Inflammatory macrophage treated with lipopolysaccharide for 4 hours (primary cell): ENCODE measurements at regions not wholly inside any gene's neighbourhood (a gene's known extent, or its start where the extent isn't known, plus 50 kb on each side); places are given as distances from the start of the nearest gene placed in this dataset.
"Not testable (repeated sequence)": the region's sequence is repeated elsewhere in the genome, so short reads cannot be mapped to it uniquely, and the experiment has no call there.

Source experiments
- DNase-seq: peaks from one replicate; pipeline ENCODE4 v3.0.0-alpha.2; 2020

DNA sequence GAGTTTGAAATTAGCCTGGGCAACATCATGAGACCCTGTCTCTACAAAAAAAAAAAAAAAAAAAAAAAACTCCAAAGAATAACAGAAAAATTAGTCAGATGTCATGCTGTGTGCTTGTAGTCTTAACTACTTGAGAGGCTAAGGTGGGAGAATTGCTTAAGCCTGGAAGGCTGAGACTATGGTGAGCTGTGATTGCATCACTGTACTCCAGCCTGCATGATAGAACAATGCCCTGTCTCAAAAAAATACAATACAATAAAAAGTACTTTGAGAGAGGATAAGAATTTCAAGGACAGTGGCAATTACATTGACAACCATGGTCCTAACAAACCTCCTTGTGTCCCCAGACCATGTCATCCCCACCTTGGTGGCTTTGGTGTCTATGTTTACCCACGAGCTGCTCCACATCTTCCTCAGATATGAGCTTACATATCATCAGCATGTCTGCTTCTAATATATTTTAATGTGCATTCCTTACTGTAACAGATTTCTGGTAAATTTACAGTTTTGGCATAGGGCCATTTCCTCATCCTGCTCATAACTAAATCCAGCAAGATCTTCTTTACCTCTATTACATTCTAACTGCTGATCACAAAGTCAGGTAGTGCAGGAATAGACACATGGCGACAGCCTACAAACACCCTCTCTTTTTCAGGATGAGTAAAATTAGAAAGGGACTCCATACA lies 437.7 kb upstream of the HNRNPA3 start:
- no peak for DNase-seq

DNA sequence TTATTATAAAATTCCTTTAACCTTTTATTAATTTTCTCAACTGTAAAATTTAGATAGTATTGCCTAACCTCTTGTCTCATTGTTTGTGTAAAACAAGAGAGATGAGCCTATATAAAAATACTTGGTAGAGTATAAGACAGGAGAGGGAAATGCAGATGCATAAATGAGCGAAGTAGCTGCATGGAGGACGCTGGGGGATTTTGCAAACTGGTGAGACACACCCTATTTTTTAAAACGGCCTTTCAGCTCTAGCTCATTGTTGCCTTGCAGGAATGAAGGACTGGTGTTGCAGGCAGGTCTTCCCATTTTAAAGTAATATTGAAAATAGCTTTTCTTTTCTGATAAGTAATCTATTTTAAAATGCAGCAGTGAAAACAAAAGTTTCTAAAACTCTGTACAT lies 435.3 kb upstream of the HNRNPA3 start:
- no peak for DNase-seq

DNA sequence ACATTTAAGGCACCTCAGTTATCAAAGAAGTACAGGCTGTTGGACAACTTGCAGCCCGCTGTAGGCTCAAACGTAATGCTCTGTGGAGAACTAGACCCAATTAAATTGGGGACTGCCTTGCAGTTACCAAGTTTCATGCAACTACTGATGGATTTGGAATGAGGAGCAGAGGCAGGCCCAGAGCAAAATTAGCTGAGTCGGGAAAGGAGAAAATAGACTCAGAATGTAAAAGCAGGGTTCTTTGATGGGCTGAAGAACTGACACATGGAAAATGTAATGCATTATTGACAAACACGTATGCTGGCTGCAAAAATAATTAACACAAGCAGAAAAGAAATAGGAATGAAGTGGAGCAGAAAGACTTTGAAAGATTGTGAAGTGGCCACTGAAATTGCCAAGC lies 432.7 kb upstream of the HNRNPA3 start:
- no peak for DNase-seq

DNA sequence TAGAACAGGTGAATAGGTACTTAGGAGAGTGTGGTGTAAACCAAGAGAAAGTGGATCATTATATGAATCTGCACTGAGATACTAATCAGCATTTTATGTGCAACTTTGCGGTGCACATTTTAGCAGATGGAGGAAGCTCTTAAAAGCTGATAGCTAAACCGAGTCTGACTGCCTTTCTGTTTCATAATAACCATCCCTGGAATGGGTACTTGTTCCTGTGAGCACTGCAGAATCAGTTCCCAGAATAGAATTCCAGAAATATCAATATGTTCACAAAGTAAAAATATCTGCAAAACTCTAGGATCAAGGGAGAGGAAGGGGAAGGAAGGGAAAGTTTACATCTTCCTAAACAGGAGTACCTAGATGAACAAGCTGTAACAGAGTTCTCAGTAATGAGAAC lies 432.2 kb upstream of the HNRNPA3 start:
- no peak for DNase-seq

DNA sequence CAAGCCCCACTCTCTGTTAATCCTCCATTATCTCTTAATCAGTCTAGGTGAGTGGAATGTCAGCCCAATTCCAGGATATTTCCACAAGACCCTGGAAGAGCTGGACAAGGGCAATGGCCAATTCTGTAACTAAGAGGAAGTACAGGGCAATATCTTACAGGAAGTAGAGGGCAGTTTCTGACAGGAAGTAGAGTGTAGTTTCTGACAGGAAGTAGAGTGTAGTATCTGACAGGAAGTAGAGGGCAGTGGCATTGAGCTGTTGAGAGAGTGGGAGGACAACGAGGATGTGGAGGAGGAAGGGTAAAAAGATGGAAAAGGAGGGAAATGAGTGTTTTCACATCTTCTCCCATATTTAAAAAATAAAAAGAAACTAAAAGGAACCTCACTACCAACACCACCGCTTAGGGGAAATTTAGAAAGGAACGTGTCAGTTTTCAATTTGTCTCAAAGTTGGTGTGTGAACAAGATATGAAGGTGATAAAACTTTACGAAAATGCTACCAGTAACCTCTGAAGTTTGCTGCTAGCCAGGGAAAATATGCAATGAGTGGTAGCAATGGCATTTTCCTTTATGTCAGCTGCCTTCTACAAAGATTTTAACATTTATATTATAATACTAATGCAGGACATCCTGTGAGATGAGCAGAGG lies 430.9 kb upstream of the HNRNPA3 start:
- peak; percentile 6 for DNase-seq

DNA sequence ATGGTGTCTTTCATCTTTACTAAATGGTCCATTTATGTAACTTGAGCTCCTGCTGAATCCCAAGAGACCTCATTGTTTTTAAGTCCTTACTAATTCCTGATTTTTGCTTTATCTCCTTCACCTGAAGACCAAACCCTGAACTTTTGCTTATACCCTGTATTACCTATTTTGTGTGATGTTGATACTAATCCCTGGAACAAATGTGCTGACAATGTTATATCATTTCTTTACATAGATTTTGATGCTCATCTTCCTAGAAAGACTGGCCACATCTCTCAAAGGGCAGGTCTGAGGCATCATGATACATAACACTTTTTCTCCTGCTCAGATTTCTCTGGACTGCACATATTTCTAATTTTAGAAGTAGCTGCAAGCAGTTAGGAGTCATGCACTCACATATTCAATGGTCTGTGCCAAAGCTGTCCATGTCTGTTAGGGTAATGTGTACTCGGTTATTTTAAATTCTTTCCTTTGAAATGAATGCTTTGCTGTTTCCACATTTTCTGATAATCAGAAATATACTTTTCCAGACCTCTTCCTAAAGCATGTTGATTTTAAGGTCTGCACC lies 427.9 kb upstream of the HNRNPA3 start:
- no peak for DNase-seq

DNA sequence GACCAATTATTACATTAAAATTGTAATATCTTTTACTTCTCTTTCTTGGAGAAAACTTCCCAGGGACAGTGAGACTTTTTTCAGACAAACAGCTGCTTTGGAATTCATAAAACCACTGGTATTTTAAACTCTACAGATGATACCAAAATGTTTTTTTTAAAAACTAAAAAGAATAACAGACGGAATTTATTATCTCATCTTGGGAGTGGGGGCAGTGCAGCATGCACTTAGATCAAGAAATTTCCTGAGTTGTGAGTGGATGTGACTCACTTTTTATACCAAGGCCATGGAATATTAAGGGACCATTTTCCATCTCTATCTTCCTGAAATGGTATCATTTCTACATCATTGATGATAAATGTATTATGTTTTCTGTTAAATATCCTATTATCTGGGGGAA lies 422.8 kb upstream of the HNRNPA3 start:
- DNase-seq, result no peak

DNA sequence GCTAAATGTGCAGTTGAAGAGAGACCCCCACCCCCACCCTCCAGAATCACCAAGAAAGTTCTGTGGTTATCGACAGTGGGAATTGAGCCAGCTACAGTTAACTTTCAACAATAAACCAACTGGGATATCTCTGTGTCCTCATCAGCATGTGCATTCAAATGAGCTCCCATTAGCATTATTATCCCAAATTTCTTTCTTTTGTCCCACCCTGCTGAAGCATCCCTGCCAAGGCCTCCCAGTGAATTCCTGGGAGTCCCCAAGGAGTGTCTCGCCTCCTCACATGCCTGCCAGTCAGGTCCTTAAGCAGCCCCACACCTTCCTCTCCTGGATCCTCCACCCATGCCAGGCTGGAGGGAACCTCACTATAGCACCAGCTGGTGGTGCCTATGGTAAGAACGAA lies 422.1 kb upstream of the HNRNPA3 start:
- no peak for DNase-seq

DNA sequence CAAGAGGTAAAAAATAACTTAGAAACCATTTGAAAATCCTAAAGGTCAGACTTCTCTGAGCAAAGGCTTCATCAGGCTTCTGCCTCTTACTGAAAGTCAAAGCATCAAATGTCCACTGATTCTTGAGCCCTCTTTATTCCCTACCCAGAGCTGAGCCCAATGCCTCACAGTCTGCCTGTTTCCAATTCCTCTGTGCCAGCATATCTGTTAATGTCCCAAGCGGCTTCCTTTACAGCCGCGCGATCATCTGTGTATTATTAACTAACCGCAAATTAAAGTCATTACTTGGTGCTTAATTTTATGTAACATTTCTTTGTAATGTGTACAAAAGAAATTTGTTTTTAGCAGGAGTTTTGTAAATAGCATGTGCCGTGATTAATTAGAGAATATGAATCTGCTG lies 418.8 kb upstream of the HNRNPA3 start:
- DNase-seq, result no peak

DNA sequence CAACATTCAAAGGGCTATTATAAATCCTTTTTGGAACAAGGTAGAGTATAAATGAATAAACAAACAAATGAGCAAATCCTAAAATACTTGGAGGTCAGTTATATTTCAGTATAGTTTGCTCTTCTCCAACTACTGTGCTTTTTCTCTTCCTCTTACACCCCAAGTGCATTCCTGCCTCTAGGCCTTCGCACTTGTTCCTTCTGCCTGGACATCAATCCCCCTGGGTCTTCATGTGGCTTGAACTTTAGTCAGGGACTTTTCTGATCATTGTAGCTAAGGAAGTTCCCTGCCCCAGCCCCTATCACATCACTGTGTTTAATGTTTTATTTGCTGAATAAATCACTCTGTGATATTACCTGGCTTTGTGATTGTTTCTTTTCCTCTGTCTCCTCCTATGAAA lies 418.2 kb upstream of the HNRNPA3 start:
- DNase-seq, result no peak

DNA sequence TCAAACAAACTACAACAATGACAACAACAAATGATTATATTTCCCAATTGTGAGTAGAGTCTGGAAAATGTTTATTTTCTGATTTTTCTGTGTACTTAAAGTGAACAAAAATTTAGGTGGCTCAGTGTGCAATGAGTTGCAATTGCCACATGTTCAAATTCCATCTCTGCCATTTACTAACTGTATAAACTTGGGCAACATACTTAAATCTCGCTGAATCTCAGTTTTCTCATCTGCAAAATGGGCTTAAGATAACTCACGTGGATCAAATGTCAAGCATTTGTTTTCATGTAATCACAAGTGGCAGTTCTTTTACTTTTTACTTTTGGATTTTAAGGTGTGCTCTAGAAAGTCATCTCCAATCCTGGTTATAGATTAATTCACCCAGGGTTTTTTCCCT lies 416.8 kb upstream of the HNRNPA3 start:
- DNase-seq, result no peak

DNA sequence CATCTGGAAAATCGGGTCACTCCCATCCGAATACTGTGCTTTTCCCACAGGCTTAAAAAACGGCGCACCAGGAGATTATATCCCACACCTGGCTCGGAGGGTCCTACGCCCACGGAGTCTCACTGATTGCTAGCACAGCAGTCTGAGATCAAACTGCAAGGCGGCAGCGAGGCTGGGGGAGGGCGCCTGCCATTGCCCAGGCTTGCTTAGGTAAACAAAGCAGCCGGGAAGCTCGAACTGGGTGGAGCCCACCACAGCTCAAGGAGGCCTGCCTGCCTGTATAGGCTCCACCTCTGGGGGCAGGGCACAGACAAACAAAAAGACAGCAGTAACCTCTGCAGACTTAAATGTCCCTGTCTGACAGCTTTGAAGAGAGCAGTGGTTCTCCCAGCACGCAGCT lies 415.9 kb upstream of the HNRNPA3 start:
- DNase-seq, result not testable (repeated sequence)

DNA sequence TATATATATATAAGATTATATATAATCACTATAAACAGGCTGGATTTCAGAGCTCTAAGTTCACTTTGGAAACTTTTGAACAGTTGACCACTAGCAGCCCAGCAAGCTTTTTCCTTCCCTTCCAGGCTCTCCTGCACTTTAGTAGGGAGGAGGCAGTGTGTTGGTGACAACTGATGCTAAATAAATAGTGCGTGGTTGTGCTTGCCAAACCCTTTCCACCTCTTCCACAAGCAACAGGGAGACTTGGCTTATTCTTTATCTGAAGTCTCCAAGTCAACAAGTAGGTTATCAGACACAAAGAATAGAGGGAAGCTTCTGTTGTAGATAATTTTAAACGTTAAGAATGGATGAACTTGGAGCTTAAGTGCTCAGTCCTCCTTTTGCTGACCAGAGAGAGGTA lies 408.2 kb upstream of the HNRNPA3 start:
- DNase-seq, result no peak

DNA sequence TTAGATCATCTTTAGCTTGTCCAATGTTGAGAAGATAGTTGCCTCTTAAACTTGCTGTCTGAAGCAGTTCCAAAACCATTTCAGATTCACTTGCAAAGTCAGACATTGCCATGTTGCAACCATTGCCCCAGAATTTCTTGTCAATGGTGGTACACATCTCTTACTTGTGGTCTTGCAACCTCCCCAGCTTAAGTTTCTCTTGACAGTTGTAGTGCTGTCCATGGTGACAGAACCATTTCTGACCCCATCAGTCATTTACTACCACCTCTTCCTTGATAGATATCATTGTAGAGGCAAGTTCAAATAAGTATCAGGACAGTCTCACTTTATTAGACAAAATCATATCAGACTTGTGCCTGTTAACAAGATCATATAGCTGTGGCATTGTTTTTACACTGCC lies 407.2 kb upstream of the HNRNPA3 start:
- DNase-seq, result no peak

DNA sequence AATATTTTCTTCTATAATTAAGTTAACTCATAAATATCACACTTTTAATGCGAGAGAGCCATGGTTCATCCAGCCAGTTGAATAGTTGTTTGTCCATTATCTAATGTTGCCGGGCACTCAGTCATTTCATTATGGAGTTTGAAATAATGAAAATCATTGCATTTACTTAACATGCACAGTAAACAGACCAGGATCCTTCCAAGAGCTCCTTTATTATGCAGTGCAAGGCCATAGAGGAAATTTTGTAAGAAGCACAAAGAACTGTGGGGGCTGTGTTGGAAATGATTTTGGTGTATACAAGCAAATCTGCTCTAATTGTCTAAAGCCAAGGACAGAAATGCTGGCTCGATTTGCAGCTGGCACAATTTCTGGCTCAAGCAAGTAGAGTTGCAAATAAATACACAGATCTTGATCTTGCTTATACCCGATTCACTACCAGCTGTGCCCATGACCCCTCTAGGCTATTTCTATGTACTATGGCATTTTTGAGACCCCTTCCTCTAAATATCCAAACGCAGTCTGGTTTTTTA lies 400.3 kb upstream of the HNRNPA3 start:
- DNase-seq, result no peak

DNA sequence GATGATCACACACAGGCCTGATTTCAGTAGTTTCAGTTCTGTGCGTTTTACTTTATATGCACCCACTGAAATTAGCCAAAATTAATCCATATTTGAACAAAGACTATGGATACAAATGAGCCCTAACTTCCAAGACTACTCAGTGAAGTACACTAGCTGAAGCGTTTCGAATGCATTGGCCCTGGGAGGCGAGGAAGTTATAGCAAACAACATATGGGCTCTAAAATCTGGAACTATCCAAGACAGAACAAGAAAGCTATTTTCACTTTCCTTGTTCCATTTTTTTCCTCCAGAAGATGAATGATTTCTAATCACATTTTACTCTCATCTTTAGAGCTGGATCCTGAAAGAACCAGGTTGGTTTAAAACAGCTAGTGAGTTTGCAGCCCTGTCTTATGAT lies 399.4 kb upstream of the HNRNPA3 start:
- no peak for DNase-seq

DNA sequence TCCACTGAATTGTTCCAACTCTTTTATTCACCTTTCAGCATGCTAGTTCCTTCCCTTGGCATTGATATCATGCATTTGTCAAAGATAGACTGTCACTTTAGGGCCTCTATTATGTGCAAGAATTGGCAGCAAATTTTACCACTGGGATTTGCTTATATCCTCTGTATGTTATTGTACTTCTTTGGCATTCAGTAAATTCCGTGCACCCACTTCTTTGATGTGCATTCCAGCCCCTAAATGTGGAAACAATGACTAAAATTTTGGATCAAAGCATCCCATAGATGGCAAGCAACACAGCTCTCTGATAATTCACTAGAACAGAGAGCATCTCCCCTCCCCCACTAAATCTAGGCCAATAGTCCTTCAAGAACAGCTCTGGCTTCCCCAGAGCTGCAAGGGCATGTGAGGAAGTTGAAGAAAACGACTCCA lies 399.0 kb upstream of the HNRNPA3 start:
- DNase-seq, result no peak

DNA sequence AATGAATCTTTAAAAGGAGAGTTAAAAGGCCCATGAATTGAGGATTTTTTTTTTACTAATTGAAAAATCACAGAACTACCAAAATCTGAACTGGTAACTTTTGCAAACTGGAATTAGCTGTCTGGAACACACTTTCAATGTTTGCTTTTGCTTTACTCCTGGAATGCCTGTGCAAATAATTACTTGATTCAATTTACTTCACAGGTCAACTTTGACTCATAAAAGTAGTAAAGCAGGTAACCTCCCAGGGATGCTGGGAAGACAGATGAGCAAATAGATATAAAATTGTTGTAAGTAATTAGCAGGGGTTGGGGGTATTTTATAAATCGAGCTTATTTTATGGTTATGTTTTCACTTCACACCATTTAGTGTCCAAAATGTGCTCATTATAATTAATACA lies 398.3 kb upstream of the HNRNPA3 start:
- no peak for DNase-seq

DNA sequence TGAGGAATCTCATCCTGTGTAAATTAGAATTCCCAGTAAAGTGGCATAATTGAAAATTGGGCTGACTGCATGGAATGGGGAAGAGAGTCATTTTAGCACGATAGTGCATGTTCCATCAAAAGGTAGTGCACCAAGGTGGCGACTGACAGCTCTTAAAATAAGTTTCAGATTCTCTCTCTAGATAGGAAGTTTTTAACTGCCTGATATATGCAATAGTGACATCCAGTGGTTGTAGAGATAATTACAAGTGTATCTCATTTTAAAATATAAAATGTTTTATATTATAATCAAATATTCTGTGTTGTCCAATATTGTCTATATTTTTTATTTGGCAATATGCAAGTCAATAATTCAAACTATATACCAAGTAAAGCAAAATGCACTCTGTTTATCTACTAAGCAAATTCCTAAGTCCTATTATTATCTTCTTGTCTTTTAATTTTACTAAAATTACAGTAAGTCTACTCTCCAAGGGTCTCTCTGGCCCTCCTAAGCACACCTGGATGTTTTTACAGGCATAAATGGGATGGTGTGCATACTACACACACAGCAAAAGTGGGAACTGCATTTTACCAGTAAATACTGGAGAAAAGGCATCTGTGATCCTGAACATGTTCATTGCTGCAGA lies 397.7 kb upstream of the HNRNPA3 start:
- peak; percentile 26 for DNase-seq

DNA sequence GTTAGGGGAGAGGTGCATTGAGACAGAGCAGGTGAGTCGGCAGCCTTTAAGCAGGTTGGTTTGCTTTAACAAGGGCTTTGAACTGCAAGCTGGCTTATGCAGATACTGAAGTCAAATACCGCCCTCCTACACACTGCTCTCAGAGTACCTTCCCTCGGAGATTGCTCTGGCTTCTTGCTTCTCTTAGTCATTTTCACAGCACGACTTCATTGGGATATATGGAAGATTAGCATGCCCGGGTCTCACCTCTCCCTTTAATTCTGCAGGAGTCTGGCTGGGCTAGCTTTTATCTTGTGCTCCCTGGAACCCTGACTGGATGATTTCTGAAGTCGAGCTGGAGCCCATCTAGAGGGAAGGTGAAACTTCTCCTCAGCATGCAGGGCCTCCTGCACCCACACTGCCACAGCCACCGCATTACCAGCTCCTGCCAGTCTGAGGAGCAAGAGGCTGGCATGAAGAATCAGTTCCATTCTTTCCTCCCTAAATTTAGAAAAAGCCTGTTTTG lies 395.5 kb upstream of the HNRNPA3 start:
- DNase-seq, result no peak

DNA sequence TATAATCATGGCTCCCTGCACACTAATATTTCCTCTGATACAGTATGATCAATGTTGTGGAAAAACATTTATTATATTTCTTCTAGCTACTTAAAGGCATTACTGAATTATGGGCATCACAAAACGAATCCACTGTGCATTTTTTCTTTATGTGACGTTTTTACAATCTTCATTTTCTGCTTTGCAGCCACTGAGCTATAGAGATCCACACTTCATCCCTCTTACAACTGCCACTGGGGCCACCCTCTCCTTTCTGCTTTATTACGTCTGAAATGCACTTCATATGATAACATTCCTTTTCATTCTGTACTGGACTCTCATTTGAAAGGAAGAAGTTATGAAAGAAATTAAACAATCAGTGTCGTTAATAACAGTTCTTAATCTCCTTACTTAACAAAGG lies 394.5 kb upstream of the HNRNPA3 start:
- no peak for DNase-seq

DNA sequence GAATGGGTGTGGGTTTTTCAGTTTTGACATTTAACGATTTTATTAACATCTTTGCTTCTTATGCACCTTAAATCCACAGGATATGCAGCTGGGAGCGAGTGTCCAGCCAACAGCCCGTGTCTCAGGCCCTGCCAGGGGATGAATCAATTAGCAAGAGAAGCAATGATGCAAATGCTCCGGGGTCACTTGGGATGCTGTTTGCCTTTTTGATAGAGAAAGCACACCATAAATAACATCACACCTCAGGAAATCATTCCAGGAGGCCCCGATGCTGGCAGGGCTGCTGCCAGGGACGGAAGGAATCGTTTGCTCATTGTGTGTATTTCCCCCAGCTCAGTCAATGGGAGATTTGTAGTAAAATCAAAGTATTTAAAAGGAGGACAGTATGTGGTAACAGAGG lies 394.0 kb upstream of the HNRNPA3 start:
- DNase-seq, result no peak

DNA sequence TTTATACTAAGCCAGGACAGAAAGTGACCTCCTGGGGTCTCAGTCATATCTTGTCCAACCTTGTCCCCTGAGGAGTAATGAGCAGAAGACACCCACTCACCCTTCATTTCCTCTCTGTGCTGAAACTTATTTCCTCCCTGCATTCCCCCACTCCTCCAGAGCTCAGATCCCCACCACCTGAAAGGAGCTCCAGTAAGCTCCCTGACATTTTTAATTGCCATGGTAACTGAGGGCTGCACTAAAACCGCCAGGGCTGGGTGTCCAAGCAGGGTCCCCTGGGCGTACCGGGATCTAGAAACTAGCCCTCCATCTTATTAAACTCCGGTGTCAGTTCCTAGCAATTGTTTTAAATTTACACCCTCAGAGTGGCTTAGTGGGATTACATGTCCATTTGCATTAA lies 393.3 kb upstream of the HNRNPA3 start:
- DNase-seq, result no peak
